H1 (cell line): ENCODE measurements at regions not wholly inside any gene's neighbourhood (a gene's known extent, or its start where the extent isn't known, plus 50 kb on each side); places are given as distances from the start of the nearest gene placed in this dataset.

Experiments
- CTCF ChIA-PET: fragments of 300-600 bp; sonication (Branson Sonifier 250); formaldehyde crosslinking; loops from one replicate; lab custom pipeline; 2021; ENCODE audit not compliant: partially characterized antibody; lab: Charles Lee
- POLR2A ChIA-PET: fragments of 300-600 bp; sonication (Branson Sonifier 250); formaldehyde crosslinking; loops from one replicate; lab custom pipeline; 2021; ENCODE audit warnings: inconsistent platforms; ENCODE audit not compliant: partially characterized antibody; lab: Charles Lee
- DNase-seq, 2 experiments: peaks; one replicate each; pipeline versions ENCODE4 v3.0.0 to v3.0.0-alpha.2; 2010 to 2022; ENCODE audit warnings: low spot score in 2 of 2, low read depth in 1 of 2, mixed read lengths in 1 of 2
- FAIRE-seq: peaks from 2 replicates; lab custom pipeline; 2011; peaks lifted over from hg19 to GRCh38; lab: Jason Lieb, UNC
- H2AFZ ChIP-seq: 2 replicates; pipeline ENCODE4 v1.8.1; 2012; ENCODE audit warnings: low read length, inconsistent platforms
- H2AK5ac ChIP-seq: 2 replicates; pipeline ENCODE4 v1.6.1; 2013; ENCODE audit warnings: low read depth, low read length
- H2BK120ac ChIP-seq: replicated peaks from 2 replicates; pipeline ENCODE3; 2013; ENCODE audit warnings: low read depth, low read length, inconsistent platforms
- H2BK12ac ChIP-seq: 2 replicates; pipeline ENCODE4 v1.6.1; 2013; ENCODE audit warnings: low read depth, low read length
- H2BK15ac ChIP-seq: 2 replicates; pipeline ENCODE4 v1.6.1; 2013; ENCODE audit warnings: low read length
- H2BK20ac ChIP-seq: 2 replicates; pipeline ENCODE4 v1.6.1; 2013; ENCODE audit warnings: low read length
- H2BK5ac ChIP-seq: 2 replicates; pipeline ENCODE4 v1.6.1; 2013; ENCODE audit warnings: low read depth, low read length
- H3K14ac ChIP-seq: 2 replicates; pipeline ENCODE4 v1.6.1; 2013; ENCODE audit warnings: inconsistent platforms; ENCODE audit not compliant: insufficient read length
- H3K18ac ChIP-seq: 2 replicates; pipeline ENCODE4 v1.6.1; 2013; ENCODE audit warnings: low read length; ENCODE audit errors: extremely low read depth
- H3K23ac ChIP-seq: 2 replicates; pipeline ENCODE4 v1.6.1; 2013; ENCODE audit warnings: inconsistent platforms; ENCODE audit not compliant: insufficient read length
- H3K23me2 ChIP-seq: 2 replicates; pipeline ENCODE4 v1.6.1; 2013; ENCODE audit warnings: low read depth, low read length
- H3K27ac ChIP-seq: 2 replicates; pipeline ENCODE4 v1.6.1; 2011; ENCODE audit warnings: low read depth, low read length, inconsistent platforms
- H3K27me3 ChIP-seq, 4 experiments: replicated peaks in 1 of 4; 1 replicate in 1 of 4; 2 replicates in 3 of 4; pipeline versions ENCODE4 v1.6.1 to v1.8.1; 2011 to 2013; ENCODE audit warnings: low read length in 3 of 4, mild to moderate bottlenecking in 3 of 4, inconsistent platforms in 2 of 4, mixed read lengths in 2 of 4, moderate library complexity in 1 of 4; ENCODE audit not compliant: control insufficient read depth in 3 of 4, insufficient read depth in 3 of 4; ENCODE audit errors: extremely low read depth in 1 of 4
- H3K36me3 ChIP-seq, 4 experiments: 2 replicates each; pipeline versions ENCODE4 v1.6.1 to v1.8.1; 2011 to 2013; ENCODE audit warnings: mild to moderate bottlenecking in 4 of 4, low read length in 3 of 4, moderate library complexity in 2 of 4, control low read depth in 1 of 4, inconsistent platforms in 1 of 4; ENCODE audit not compliant: insufficient read depth in 4 of 4, control insufficient read depth in 2 of 4
- H3K4ac ChIP-seq: replicated peaks from 2 replicates; pipeline ENCODE3; 2013; ENCODE audit warnings: low read length, low read depth, mixed read lengths, inconsistent platforms; ENCODE audit not compliant: insufficient read length
- H3K4me1 ChIP-seq, 4 experiments: replicated peaks in 1 of 4; 1 replicate in 1 of 4; 2 replicates in 3 of 4; pipeline versions ENCODE4 v1.6.1 to v1.8.1; 2011 to 2013; ENCODE audit warnings: low read length in 3 of 4, inconsistent platforms in 2 of 4, mixed read lengths in 1 of 4; ENCODE audit not compliant: insufficient read depth in 4 of 4, control insufficient read depth in 3 of 4
- H3K4me2 ChIP-seq, 2 experiments: 2 replicates each; pipeline versions ENCODE4 v1.6.1 to v1.8.1; 2011 to 2013; ENCODE audit warnings: low read depth in 2 of 2, low read length in 2 of 2, control low read depth in 1 of 2, inconsistent platforms in 1 of 2, mild to moderate bottlenecking in 1 of 2; ENCODE audit not compliant: insufficient read depth in 1 of 2
- H3K4me3 ChIP-seq, 4 experiments: fragments of 200-600, 300-600 bp in 1 of 4; sonication (generic), shearing (Covaris generic), sonication (Bioruptor Twin) in 1 of 4; 2 replicates each; pipeline versions ENCODE4 v1.5.1 to v1.8.1; 2011 to 2016; ENCODE audit warnings: low read length in 4 of 4, low read depth in 3 of 4, control low read depth in 2 of 4, inconsistent platforms in 2 of 4, mild to moderate bottlenecking in 2 of 4, mixed read lengths in 1 of 4, moderate library complexity in 1 of 4; ENCODE audit not compliant: insufficient read depth in 2 of 4; ENCODE audit errors: extremely low read depth in 1 of 4
- H3K56ac ChIP-seq: replicated peaks from 2 replicates; pipeline ENCODE3; 2013; ENCODE audit warnings: low read depth, mild to moderate bottlenecking, mixed read lengths, low read length, inconsistent platforms; ENCODE audit not compliant: insufficient read length
- H3K79me1 ChIP-seq: 2 replicates; pipeline ENCODE4 v1.6.1; 2013; ENCODE audit warnings: low read depth, low read length, control low read depth
- H3K79me2 ChIP-seq, 2 experiments: 2 replicates each; pipeline versions ENCODE4 v1.6.1 to v1.8.1; 2012 to 2013; ENCODE audit warnings: low read length in 2 of 2, mild to moderate bottlenecking in 2 of 2, inconsistent platforms in 1 of 2; ENCODE audit not compliant: insufficient read depth in 2 of 2, control insufficient read depth in 1 of 2
- H3K9ac ChIP-seq, 4 experiments: replicated peaks in 1 of 4; 1 replicate in 1 of 4; 2 replicates in 3 of 4; pipeline versions ENCODE4 v1.6.1 to v1.8.1; 2011 to 2013; ENCODE audit warnings: low read depth in 3 of 4, low read length in 3 of 4, control low read depth in 2 of 4, mild to moderate bottlenecking in 2 of 4, moderate library complexity in 2 of 4, inconsistent platforms in 1 of 4; ENCODE audit errors: extremely low read depth in 1 of 4
- H3K9me3 ChIP-seq, 2 experiments: 2 replicates each; pipeline versions ENCODE4 v1.6.1 to v1.8.1; 2012 to 2013; ENCODE audit warnings: mild to moderate bottlenecking in 2 of 2, moderate library complexity in 2 of 2, control low read depth in 1 of 2, inconsistent platforms in 1 of 2, low read depth in 1 of 2, low read length in 1 of 2, mixed read lengths in 1 of 2; ENCODE audit not compliant: insufficient read depth in 2 of 2
- H4K20me1 ChIP-seq, 2 experiments: replicated peaks in 1 of 2; 2 replicates each; pipeline versions ENCODE3 to v1.8.1; 2011 to 2013; ENCODE audit warnings: inconsistent platforms in 2 of 2, low read length in 2 of 2, mild to moderate bottlenecking in 1 of 2; ENCODE audit not compliant: insufficient read depth in 2 of 2, control insufficient read depth in 1 of 2
- H4K5ac ChIP-seq: 2 replicates; pipeline ENCODE4 v1.6.1; 2013; ENCODE audit warnings: low read length, low read depth, mixed read lengths, inconsistent platforms; ENCODE audit not compliant: insufficient read length
- H4K8ac ChIP-seq: 2 replicates; pipeline ENCODE4 v1.8.0; 2013; ENCODE audit warnings: mild to moderate bottlenecking, moderate library complexity, low read length, inconsistent platforms; ENCODE audit not compliant: insufficient read depth; ENCODE audit errors: extremely low read depth
- H4K91ac ChIP-seq: replicated peaks from 2 replicates; pipeline ENCODE3; 2013; ENCODE audit warnings: low read length, mixed read lengths, inconsistent platforms; ENCODE audit not compliant: insufficient read length
- EP300 ChIP-seq, 2 experiments: IDR thresholded peaks; 1 replicate in 1 of 2; 2 replicates in 1 of 2; pipeline ENCODE4 v1.6.1; 2011 to 2012; ENCODE audit warnings: low read depth in 2 of 2, low read length in 2 of 2, mild to moderate bottlenecking in 2 of 2, borderline replicate concordance in 1 of 2, inconsistent platforms in 1 of 2, moderate library complexity in 1 of 2
- GTF2F1 ChIP-seq: IDR thresholded peaks from 2 replicates; pipeline ENCODE4 v1.6.1; 2012; ENCODE audit warnings: low read depth, low read length, improper control_type of control experiment, borderline replicate concordance
- MAFK ChIP-seq: IDR thresholded peaks from 2 replicates; pipeline ENCODE4 v1.6.1; 2012; ENCODE audit warnings: low read depth, mild to moderate bottlenecking, improper control_type of control experiment, low read length
- SAP30 ChIP-seq: fragments of 300-600 bp; sonication (generic); IDR thresholded peaks from 2 replicates; pipeline ENCODE4 v1.7.1; 2012; ENCODE audit warnings: low read length, moderate library complexity, mild to moderate bottlenecking, inconsistent platforms; ENCODE audit not compliant: insufficient read depth, insufficient replicate concordance
- SIX5 ChIP-seq: IDR thresholded peaks from 2 replicates; pipeline ENCODE4 v1.6.1; 2011; ENCODE audit warnings: mild to moderate bottlenecking, low read depth, low read length
- TEAD4 ChIP-seq: IDR thresholded peaks from 2 replicates; pipeline ENCODE4 v1.6.1; 2012; ENCODE audit warnings: low read depth, low read length, inconsistent platforms, mixed read lengths
- USF2 ChIP-seq: IDR thresholded peaks from 2 replicates; pipeline ENCODE4 v1.6.1; 2011; ENCODE audit warnings: low read length, improper control_type of control experiment
- YY1 ChIP-seq: IDR thresholded peaks from 2 replicates; pipeline ENCODE4 v1.6.1; 2011; ENCODE audit warnings: low read depth, mild to moderate bottlenecking, low read length
- WGBS, 2 experiments: shearing (Covaris generic) in 1 of 2; methylation state at CpG; one replicate each; pipeline versions ENCODE4 v1.1.6 to v1.1.7; 2013 to 2015; ENCODE audit warnings: low lambda C conversion rate in 2 of 2, mixed read lengths in 2 of 2, inconsistent platforms in 1 of 2, low coverage in 1 of 2, missing lambda C conversion rate in 1 of 2; ENCODE audit not compliant: insufficient replicate concordance in 2 of 2, insufficient coverage in 1 of 2, insufficient read length in 1 of 2; ENCODE audit errors: extremely low coverage in 1 of 2, missing lambda C conversion rate in 1 of 2; 5-methylcytosine and 5-hydroxymethylcytosine counted together

GRCh38 chrX:68920561-68920960 is 91.7 kb downstream of the EFNB1 start:
- H3K79me2 ChIP-seq = no peaks in the 10 kb centered on the region
- WGBS, 2 experiments = 83% methylated on average over 5 of the region's 7 CpGs; no CpG with 5 or more reads in 1 of the 2 experiments
- POLR2A ChIA-PET = no interaction called here
- H2BK5ac ChIP-seq = no peak overlapping the region
- no peaks in the 10 kb centered on the region for H3K79me1 ChIP-seq
- no peaks in the 10 kb centered on the region for H4K20me1 ChIP-seq
- FAIRE-seq (no peak), DNase-seq (no peak)
- CTCF ChIA-PET = interaction anchor here (0.8 to 3.6 kb wide), 5 partner anchors 26 to 352 kb away, joined by 3 to 15 read pairs (median 4); partner anchors contain the start of gene EFNB1
- H2BK120ac ChIP-seq = no peak overlapping the region
- H2AFZ ChIP-seq = no peak overlapping the region
- H3K4me1 ChIP-seq = peaks cover 0 to 5% (median 1%) of the 10 kb centered on the region in 4 experiments; a peak in 1 of 7 replicates
- TF ChIP-seq SIX5 = no peak
- no peak for TF ChIP-seq TEAD4
- TF ChIP-seq YY1 = no peak
- no peak for TF ChIP-seq MAFK
- TF ChIP-seq USF2 = no peak
- TF ChIP-seq GTF2F1 = no peak
- no peak for TF ChIP-seq SAP30
- no peak for TF ChIP-seq EP300 (IDR thresholded peaks at IDR 0.05; ENCODE audit: borderline replicate concordance in 1 of 2, low read depth in 2 of 2, low read length in 2 of 2)
- no peak overlapping the region for H2BK12ac ChIP-seq
- no peak overlapping the region for H3K14ac ChIP-seq
- H4K5ac ChIP-seq = no peak overlapping the region
- no peak overlapping the region for H3K4ac ChIP-seq
- H2AK5ac ChIP-seq = no peak overlapping the region
- H3K4me3 ChIP-seq = no peak overlapping the region
- H2BK15ac ChIP-seq = no peak overlapping the region
- no peak overlapping the region; the same call in 1 of the 2 replicates for H4K8ac ChIP-seq
- no peaks in the 10 kb centered on the region for H3K27me3 ChIP-seq
- H3K56ac ChIP-seq = no peak overlapping the region
- no peak overlapping the region for H3K27ac ChIP-seq
- no peak overlapping the region for H3K4me2 ChIP-seq
- no peak overlapping the region for H3K9ac ChIP-seq
- H3K23ac ChIP-seq = no peak overlapping the region
- no peaks in the 10 kb centered on the region for H3K36me3 ChIP-seq
- H3K9me3 ChIP-seq = no peaks in the 10 kb centered on the region
- no peak overlapping the region for H4K91ac ChIP-seq
- no peak overlapping the region for H2BK20ac ChIP-seq
- no peaks in the 10 kb centered on the region for H3K23me2 ChIP-seq
- no peak overlapping the region for H3K18ac ChIP-seq
